HG02759 (cell line): ENCODE measurements at regions not wholly inside any gene's neighbourhood (a gene's known extent, or its start where the extent isn't known, plus 50 kb on each side); places are given as distances from the start of the nearest gene placed in this dataset.

Experiments
- ATAC-seq: cut with Tn5 transposase; IDR thresholded peaks from one replicate; pipeline ENCODE4 v1.9.1; 2021; ENCODE audit warnings: mild to moderate bottlenecking, moderate library complexity; ENCODE audit not compliant: unreplicated experiment

GRCh38 chr3:99376926-99377325 lies 261.5 kb upstream of the COL8A1 start:
- no peak for ATAC-seq

- ATAC-seq, result no peak
These were observed 264.6 kb upstream of the COL8A1 start for GRCh38 chr3:99373846-99374210.

- ATAC-seq, result no peak
These were observed 265.1 kb upstream of the COL8A1 start for GRCh38 chr3:99373088-99373845.

- no peak for ATAC-seq
These were observed 271.5 kb upstream of the COL8A1 start for GRCh38 chr3:99366663-99367429.

GRCh38 chr3:99365979-99366378 lies 272.4 kb upstream of the COL8A1 start:
- ATAC-seq, result no peak

- ATAC-seq, result no peak
These were observed 273.0 kb upstream of the COL8A1 start for GRCh38 chr3:99365396-99365795.

GRCh38 chr3:99357131-99357530 lies 281.3 kb upstream of the COL8A1 start:
- no peak for ATAC-seq

GRCh38 chr3:99356696-99357095 lies 281.7 kb upstream of the COL8A1 start:
- no peak for ATAC-seq

- ATAC-seq, result no peak
These were observed 282.9 kb upstream of the COL8A1 start for GRCh38 chr3:99355465-99355864.

GRCh38 chr3:99352811-99353210 lies 285.6 kb upstream of the COL8A1 start:
- no peak for ATAC-seq

- ATAC-seq, result no peak
These were observed 287.3 kb upstream of the COL8A1 start for GRCh38 chr3:99351122-99351521.

- ATAC-seq, result no peak
These were observed 289.9 kb upstream of the COL8A1 start for GRCh38 chr3:99348451-99348850.

GRCh38 chr3:99344216-99344615 lies 294.2 kb upstream of the COL8A1 start:
- ATAC-seq, result no peak

- ATAC-seq, result no peak
These were observed 296.0 kb upstream of the COL8A1 start for GRCh38 chr3:99342383-99342782.

- no peak for ATAC-seq
These were observed 299.2 kb upstream of the COL8A1 start for GRCh38 chr3:99339222-99339621.

- ATAC-seq, result no peak
These were observed 305.7 kb upstream of the COL8A1 start for GRCh38 chr3:99332718-99333117.

GRCh38 chr3:99332276-99332675 lies 306.1 kb upstream of the COL8A1 start:
- no peak for ATAC-seq

GRCh38 chr3:99330924-99331532 lies 307.4 kb upstream of the COL8A1 start:
- no peak for ATAC-seq

- no peak for ATAC-seq
These were observed 308.1 kb upstream of the COL8A1 start for GRCh38 chr3:99330281-99330680.

GRCh38 chr3:99325402-99325801 lies 313.0 kb upstream of the COL8A1 start:
- no peak for ATAC-seq

GRCh38 chr3:99324636-99325203 lies 313.7 kb upstream of the COL8A1 start:
- no peak for ATAC-seq

- no peak for ATAC-seq
These were observed 314.5 kb upstream of the COL8A1 start for GRCh38 chr3:99323940-99324339.
